Stimulated activated CD8-positive, alpha-beta memory T cell treated with anti-CD3 and anti-CD28 coated beads, Interleukin-4, amount 100 ng/mL, for 24 hours (primary cell): ENCODE measurements at regions not wholly inside any gene's neighbourhood (a gene's known extent, or its start where the extent isn't known, plus 50 kb on each side); places are given as distances from the start of the nearest gene placed in this dataset.

Experiments
- DNase-seq: peaks from one replicate; pipeline ENCODE4 v3.0.0-alpha.2; 2020; ENCODE audit warnings: low read depth

DNA sequence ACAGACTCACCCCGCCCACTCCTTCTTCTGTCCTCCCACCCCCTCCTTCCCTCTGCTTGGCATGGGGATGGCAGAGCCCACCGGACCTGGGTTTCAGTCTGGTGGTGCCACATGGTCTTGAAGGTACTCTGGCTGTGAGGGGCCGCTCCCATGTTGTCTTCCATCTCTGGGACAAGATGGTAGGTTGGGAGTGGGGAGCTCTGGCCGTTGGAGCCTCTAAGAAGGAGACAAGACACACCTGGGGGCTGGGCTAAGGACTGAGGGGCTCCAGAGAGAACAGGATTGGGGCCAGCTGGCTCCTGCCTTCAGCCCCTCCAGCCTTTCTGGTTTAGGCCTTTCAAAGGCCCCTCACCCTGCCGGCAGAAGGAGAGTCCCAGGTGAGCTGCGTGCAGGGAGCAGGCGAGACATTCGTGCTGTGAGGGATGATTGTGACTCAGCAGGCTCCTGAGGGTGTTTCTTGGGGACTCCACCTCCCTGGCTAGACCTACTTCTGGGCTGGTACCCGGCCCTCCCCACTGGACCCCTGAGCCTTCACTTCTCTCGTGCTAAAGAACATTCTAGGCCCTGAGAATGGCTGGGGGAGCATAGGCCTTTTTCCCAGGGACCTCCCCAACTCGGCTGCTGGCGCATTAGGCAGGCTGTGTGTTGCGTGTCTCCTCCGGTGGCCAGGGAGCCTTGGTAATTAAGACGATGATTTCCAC is 128.2 kb upstream of the HAAO start:
- DNase-seq, result no peak

DNA sequence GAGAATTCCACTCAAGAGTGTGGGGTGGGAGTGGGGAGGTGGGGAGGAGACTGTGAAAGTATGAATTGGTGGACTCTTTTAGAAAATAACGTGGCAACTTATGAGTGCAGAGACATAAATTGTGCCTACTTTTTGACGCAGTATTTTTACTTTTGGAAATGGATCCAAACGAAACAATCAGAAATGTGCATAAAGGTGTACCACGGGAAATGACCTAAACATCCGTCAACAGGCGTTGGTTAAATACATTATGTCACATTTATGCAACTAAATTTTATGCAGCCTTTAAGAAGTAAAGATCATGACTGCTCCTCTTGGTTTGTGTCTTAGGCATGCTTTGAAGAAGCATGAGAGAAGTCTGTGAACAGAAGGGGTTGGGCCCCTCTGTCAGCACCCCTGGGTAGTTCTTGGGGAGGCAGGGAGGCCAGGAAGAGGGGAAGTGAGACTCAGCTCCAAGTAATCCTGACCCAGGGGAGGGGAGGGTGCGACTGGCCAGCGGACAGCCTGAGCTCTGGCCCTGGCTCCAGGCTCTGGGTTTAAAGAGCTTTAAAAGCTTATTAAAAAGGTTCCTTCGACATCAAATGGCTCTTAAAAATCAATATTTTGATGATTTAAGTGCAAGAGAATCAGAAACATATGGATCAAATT is 126.4 kb upstream of the HAAO start:
- DNase-seq, result no peak

DNA sequence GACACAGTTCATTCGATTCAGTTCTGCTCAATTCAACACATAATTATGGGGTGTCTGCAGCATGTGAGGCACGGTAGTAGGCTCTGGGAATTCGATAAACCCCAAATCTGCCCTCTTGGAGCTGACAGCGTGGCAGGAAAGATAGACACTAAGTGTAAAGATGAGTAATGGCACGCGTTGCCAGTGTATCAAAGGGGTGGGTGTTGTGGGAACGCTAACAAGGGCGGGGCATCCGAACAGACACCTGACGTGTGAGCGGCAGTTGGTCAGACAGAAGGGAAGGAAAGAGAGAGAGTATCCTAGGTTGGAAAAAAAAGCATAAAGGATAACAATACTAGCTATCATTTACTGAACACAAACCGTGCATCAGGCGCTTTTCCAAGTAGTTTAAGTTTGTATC is 125.7 kb upstream of the HAAO start:
- no peak for DNase-seq

DNA sequence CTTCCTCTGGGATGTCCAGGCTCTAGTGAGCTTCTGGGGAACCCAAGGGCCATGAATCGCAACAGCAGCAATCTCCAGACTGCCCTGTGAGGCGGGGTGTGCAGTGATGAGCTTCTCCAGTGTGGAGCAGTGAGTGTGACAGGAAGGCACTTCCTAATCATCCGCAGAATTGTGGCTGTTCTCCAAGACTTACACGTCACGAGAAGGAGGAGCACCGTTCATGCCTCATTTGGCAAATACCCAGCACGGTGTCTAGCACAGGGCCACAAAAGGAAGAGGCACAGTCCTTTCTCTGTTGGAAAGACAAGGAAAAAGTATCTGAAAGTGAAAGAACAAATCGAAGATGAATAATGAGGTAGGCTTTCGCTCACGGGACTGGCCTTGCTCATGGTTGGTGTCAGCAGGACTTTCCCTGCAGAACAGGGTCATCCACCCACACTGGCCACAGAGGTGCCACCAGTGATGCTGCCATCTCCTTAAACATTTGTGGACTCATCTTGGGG is 125.1 kb upstream of the HAAO start:
- DNase-seq, result no peak

DNA sequence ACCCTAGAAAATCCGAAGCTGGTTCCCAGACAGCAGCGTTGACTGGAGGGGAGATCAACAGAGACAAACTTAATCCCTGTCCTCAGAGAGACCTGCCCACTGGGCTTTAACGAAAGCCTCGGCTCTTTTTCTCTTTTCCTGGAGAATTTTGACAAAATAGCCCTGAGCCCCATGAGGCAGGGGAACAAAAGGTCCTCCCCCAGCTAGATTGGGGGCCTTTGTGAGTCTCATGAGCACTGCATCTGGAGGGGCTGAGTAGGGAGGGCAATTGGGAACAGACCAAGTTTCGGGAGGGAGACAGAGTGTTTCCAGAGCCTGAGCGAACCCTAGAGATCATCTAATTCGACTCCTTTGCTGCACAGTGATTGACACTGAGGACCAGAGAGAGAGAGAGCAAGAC is 123.9 kb upstream of the HAAO start:
- DNase-seq, result no peak

DNA sequence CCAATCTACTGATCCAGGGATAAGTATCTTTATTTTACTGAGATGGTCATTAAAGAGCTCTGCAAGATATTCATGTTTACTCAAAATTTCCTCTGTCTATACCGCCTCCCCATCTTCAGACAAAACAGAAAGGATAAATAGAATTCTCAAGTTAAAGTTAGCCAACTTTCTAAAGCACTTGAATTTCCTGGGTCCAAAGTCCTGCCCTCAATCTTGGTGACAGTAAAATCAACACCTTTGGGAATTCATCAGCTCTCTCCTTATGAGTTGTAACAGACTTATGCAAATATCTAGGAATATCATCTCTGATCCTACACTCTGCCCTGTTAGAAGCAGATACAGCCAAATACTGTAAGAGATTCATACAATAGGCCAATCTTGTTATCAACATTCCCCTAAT is 122.5 kb upstream of the HAAO start:
- DNase-seq, result no peak

DNA sequence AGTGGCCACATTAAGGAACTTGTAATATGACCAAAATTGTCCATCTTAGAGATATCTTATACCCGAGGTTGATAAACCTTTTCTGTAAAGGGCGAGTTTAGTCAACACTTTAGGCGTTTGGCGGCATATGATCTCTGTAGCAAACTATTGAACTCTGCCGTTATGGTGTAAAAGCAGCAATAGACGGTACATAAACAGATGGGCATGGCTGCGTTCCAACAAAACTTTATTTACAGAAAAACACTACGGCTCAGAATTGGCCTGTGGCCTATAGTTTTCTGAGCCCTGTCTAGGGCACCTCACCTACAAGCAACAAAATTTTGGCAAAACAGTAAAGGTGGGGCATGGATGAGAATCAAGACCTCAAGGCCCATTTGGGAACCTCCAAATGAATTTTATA is 121.9 kb upstream of the HAAO start:
- DNase-seq, result no peak

DNA sequence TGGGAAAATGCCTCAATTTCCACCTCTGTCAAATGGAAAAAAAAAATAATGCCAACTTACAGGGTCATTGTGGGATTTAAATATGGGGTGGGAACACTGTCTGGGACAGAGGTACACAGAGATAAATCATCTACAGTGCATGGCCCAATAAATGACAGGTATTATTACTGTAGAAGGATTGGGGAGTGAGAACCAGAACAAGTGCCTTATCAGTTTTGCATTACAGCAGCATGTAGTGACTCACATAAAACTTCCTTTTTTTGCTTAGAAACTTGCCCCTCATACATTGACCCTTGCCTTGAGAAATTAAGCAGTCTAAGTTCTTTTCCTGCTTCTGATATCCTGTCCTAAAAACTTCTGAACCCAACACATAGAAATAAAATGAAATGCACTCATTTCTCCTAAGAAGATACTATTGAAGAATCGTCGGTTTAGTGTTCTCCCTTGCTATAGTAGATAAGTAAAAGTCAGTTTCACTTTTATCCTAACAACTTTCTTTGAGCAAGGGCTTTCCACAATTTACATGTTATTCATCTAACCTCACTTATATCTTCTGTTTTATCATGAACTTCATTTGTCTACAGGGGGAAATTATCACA is 121.0 kb upstream of the HAAO start:
- DNase-seq, result no peak

DNA sequence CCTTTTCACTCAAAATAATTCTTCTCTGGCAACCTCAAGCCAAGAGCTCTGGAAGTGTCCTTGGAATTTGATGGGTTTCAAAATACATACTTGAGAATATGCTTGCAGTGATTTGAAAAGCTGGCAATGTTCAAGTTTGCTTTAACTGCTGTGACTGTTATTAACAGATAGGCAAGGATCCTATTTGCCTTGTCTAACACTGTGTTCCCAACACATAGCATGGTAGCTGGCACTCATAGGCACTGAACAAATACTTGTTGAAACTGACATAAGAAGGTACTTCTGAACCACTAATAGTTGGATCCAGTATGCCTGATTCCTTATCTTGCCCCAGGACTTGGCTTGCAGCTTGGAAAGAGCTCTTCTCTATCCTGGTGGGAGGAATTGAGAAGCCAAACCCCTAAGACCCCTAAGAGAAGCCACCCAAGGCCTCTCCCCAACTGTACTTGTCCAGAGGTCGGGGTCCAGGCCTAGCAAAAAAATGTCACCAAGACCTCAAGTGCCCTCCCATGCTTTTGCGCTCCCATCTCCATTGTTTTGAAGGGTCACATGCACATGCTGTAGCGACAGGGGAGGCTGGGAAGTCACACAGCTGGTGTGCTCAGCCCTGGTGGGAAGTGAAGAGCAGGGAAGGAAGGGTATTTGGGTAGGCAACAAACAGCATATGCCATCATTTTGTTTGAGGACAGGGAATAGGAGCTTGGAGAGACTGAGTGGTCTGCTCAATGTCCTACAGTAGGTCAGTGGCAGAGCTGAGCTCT is 118.4 kb upstream of the HAAO start:
- no peak for DNase-seq

DNA sequence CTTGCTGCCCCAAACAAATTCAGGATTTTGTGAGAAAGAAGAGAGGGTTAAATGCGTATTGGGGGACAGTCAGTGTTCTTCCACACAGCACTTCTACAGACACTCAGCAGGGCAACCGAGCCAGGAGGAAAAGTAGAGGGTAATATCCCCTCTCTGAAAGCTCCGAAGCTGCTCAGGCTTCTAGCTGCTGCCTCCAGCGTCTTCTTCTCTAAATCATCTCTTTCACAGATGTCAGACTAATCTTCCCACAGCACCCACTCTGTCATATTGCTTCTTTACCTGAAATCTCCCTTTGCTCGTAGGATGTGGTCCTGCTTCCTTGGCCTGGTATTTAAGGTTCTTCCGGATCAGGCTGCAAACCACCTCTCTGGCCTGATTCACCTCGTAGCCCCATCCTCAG is 117.6 kb upstream of the HAAO start:
- DNase-seq, result no peak

DNA sequence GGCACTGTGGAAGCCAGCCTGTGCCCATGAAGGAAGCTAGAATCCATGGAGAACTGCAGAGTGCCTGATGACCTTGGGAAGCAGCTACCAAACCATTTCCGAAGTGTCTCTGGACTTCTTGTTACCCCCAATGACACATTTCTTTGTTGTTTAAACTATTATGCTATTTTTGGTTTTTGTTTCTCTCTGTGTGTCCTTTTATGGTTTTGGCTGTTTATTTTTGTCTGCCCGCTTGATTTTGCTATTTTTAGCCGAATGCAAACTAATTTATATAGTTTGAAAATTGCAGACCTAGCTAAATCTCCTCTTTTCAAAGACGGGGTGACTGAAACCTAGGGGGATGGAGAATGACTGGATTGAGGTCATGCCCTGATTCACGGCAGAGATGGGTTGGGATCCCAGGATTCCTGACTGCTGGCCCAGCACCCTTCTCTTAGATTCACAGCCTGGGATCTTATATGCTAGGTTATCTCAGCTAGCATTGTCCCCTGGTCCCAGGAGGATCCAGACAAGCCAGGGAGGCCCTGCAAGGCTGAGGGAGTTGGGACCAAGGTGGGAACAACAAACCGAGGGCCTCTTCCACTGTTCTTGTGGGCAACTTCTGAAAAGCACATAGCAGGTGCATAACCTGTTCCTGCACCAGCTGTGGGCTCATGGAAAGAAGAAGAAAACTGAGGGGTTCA is 116.3 kb upstream of the HAAO start:
- no peak for DNase-seq

DNA sequence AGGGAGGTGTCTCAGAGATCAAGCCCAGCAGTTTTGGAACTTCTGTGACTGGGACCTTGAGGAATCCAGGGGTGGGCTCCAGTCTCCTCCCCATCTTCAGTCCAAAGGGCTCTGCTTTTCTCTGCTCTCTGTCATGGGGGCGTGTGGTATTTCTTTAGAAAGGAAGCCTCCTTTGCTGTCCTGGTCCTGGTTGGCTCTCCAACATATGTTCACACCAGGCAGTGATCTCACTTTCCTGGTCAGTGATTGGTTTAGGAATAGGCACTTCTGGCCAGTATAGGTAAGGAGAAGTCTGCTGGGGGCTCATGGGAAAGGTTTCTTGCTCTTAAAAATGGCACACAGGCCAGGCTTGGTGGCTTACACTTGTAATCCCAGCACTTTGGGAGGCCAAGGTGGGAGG is 115.5 kb upstream of the HAAO start:
- no peak for DNase-seq

DNA sequence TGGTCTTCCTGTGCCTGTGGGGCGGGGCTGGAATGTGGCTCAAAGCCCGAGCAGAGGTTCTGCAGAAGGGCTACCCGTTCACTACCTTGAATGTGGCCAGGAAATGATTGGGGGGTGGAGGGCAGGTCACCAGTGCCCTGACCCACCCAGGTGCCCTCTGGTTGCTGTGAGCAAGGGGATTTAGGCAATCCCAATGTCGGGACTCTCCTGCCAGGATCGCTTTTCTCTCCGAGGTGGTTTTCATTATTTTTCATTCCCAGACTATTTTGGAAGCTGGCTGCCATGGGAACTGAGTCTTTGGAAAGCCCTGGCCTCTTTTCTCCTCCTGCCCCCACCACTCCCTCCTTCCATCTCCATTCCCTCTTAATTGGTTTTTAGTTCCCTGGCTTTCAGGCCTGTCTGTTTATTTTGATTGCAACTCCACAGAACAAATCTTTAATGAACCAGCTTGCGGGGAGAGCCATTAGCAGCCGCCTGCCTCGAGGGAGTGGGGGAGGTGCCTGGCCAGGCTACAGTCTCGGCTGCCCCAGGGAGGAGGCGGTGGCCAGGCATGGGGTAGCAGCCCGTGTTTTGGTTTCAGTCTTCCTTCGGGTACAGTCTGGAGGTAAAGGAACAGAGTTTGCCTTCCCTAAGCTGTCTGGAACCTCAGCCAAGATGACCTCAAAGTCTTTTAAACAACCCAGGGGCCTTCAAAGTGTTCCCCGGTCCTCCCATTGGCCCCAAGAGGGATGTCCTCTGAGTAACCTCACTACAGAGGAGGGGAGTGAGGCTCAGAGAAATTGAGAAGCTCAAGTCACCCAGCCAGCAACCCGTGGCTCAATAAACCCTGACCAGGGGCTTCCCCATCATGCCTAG is 114.4 kb upstream of the HAAO start:
- no peak for DNase-seq

DNA sequence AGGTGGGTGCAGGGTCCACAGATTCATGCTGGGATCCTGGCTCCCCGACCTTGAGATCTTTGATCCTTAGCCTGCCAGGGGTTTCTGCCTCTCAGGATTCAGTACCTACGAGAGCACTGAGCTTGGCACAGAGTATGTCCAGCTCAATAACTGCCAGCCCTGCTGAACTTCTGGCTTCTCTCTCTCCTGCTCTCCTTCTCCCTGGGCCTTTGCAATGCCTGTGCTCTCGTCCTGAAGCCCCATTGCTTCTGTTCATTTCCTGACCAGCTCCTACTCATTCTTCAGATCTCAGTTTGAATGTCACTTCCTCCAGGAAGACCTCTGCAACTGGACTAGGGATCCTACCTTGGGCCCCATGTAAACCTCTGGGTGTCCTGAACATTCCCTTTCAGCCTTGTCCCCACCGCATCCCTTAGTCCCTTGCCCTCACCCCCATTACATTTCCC is 113.8 kb upstream of the HAAO start:
- no peak for DNase-seq

DNA sequence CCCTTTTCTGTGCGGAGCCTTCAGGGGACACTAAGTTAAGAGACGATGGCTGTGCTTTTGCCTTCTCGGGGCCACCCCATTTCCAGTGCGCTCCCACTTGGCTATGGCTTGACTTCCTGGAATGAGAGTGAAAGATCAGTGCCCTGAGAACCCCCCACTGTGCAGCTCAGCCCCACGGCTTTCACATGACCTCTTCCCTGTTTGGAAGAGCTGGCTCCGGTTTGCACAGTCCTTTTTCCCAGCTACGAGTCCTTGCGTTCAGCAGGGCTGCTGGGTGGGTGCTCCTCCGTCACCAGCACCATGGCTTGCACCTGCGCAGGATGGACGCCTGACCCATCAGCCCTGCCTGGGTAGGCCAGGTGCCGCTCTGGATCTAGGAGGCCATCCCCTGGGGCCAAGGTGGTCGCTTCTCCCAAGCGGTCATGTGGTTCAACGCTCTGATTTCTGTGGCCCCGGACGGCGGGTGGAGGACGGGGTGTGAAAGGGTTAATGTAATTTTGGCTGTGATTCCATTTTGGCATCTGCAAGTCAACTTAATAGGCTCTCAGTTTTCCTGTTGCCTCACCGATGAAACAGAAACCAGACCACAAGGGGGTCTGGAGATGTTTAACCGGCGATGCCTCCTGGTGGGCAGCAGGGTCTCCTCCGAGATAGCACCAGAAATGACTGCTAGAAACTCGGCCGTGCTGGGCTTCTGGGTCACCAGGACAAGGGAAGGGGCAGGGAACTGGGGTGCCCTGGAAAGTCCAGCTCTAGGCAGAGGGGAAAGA is 113.1 kb upstream of the HAAO start:
- DNase-seq, result no peak

DNA sequence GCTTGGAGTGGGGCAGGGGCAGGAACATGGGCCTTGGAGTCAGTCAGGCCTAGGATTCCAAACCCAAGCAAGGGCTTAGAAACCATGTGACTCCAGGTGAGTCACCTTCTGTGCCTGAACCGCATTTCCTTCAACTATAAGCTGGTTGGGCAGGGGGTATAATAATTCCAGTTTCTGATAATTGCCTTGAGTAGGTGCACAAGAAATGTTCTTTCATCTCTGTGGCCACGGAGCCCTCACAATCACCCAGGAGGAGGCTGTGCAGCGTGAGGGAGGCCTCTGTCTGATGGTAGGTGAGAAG is 112.1 kb upstream of the HAAO start:
- DNase-seq, result no peak

DNA sequence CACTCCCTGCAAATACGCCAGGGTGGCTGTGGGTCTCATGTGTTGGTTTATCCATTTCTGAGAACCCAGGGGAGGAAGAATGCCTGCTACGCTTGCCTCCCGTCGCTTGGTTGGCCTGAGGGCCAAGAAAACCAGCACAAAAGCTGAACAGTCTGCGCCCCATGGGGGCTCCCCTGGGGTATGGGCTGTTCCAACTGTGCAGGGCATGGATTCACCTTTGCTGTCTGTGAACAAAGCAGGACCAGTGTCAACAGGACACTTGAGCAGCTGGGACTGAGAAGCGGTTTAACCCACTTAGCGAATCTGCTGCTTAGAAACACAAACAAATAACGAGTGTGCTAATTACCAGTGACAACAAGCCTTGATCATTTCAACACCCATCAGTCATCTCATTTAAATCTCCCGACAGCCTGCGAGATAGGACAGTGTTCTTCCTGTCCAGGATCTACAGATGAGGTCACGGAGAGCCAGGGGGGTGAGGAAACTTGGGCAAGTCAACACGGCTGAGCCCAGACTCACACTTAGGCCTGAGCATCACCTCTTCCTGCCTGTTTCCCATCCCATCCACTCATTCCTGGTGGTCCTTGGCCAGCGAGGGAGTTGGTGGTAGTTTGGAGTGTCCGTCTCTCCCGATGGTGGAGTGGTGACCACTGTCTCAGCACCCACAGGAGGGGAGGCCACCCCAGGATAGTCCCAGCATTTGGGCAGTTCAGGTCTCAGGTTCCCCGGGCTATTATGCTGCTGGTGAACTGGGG is 111.6 kb upstream of the HAAO start:
- DNase-seq, result no peak

DNA sequence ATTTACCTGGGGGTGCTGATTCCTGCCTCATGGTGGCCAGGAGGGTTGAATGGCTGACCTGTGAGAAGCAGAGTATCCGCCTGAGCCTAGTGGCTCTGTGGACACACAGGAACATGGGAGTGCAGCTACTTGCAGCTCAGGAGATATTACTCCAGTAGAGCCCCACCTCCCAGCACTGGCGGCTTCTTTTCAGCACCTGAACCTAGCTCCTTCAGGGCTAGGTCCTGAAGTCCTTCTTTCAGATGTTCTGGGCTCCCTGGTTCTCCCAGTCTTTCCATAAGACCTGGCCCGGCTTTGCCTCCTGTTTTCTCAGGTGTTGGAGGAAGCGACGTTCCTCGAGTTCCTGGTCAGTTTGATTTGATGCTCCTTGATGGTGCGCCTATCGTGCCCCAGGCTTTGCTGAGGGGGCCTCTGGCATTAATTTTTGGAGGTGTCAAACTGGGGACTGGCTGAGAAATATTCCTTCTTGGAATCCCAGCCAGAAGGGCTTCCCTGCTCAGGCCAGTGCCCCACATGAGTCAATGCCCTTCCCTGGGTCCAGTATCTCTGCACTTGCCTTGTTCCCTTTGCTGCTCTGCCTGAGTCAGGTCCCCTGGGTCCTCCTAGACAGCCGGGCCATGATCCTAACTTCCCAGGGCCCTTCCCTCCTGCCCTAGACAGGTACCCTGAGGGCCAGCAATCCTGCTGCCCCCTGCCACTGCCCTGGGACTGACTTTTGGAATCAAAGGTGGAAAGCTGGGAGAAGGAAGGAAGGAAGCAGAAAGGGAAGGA is 110.7 kb upstream of the HAAO start:
- DNase-seq, result no peak

DNA sequence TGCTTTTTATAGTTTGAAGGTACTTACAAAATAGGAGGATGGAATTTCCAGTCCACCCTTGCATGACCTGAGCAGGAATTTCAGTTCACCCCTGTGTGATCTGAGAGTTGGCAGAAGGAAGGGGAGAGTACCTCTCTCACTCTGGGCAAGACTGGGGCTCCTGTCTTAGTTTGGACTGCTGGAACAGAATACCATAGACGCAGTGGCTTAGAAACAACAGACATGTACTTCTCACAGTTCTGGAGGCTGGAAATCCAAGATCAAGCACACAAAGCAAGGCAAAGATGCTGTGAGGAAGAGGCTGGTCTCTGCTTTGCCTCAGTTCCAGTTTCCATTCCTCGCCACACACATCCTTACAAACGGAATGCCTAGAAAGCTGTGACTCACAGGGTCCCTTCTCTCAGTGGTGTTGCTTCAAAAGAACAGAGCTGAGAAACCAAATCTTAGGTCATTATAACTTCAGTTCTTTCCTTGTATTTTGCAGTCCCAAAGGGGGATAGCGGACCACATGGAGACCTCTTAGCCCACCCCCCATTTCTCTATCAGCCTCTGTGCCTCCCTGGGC is 108.8 kb upstream of the HAAO start:
- DNase-seq, result no peak
